Neuronal stem cell (in vitro differentiated cells): ENCODE measurements at regions not wholly inside any gene's neighbourhood (a gene's known extent, or its start where the extent isn't known, plus 50 kb on each side); places are given as distances from the start of the nearest gene placed in this dataset.

Source experiments
- DNase-seq: peaks from one replicate; pipeline ENCODE4 v3.0.0-alpha.2; 2013; ENCODE audit warnings: low spot score
- H2AFZ ChIP-seq: one replicate; pipeline ENCODE4 v1.6.1; 2013; ENCODE audit warnings: mild to moderate bottlenecking, low read length, inconsistent platforms
- H2AK5ac ChIP-seq: 2 replicates; pipeline ENCODE4 v1.6.1; 2013; ENCODE audit warnings: low read depth, mild to moderate bottlenecking, inconsistent platforms, low read length, moderate library complexity, mixed read lengths
- H2BK120ac ChIP-seq: 2 replicates; pipeline ENCODE4 v1.6.1; 2013; ENCODE audit warnings: low read depth, mild to moderate bottlenecking, inconsistent platforms, low read length, moderate library complexity, mixed read lengths
- H2BK12ac ChIP-seq: one replicate; pipeline ENCODE4 v1.6.1; 2013; ENCODE audit warnings: low read length, inconsistent platforms
- H2BK15ac ChIP-seq: 2 replicates; pipeline ENCODE4 v1.6.1; 2013; ENCODE audit warnings: mild to moderate bottlenecking, low read length, inconsistent platforms, mixed read lengths
- H2BK5ac ChIP-seq: one replicate; pipeline ENCODE4 v1.6.1; 2013; ENCODE audit warnings: inconsistent platforms, mild to moderate bottlenecking, low read length, moderate library complexity
- H3K14ac ChIP-seq: one replicate; pipeline ENCODE4 v1.6.1; 2013; ENCODE audit warnings: low read length, inconsistent platforms
- H3K18ac ChIP-seq: 2 replicates; pipeline ENCODE4 v1.6.1; 2013; ENCODE audit warnings: low read length, inconsistent platforms
- H3K23ac ChIP-seq: 2 replicates; pipeline ENCODE4 v1.6.1; 2013; ENCODE audit warnings: low read depth, mild to moderate bottlenecking, mixed read lengths, low read length, inconsistent platforms; ENCODE audit not compliant: poor library complexity
- H3K27ac ChIP-seq: replicated peaks from 3 replicates; pipeline ENCODE4 v1.5.1; 2013; ENCODE audit warnings: low read length, inconsistent platforms
- H3K27me3 ChIP-seq, 3 experiments: 2 replicates each; pipeline ENCODE4 v1.6.1; 2013; ENCODE audit warnings: low read length in 3 of 3, mild to moderate bottlenecking in 2 of 3, inconsistent platforms in 1 of 3, low read depth in 1 of 3, mixed read lengths in 1 of 3, moderate library complexity in 1 of 3; ENCODE audit not compliant: control insufficient read depth in 3 of 3, insufficient read depth in 3 of 3
- H3K36me3 ChIP-seq, 2 donors: replicated peaks in 1 of 2; 2 replicates each; pipeline ENCODE4 v1.6.1; 2013; ENCODE audit warnings: low read length in 2 of 2; ENCODE audit not compliant: control insufficient read depth in 2 of 2, insufficient read depth in 2 of 2
- H3K4ac ChIP-seq: 2 replicates; pipeline ENCODE4 v1.6.1; 2013; ENCODE audit warnings: inconsistent platforms, mild to moderate bottlenecking, low read length, moderate library complexity
- H3K4me1 ChIP-seq, 2 donors: 1 replicate in 1 of 2; 2 replicates in 1 of 2; pipeline ENCODE4 v1.6.1; 2013; ENCODE audit warnings: low read length in 2 of 2, low read depth in 1 of 2; ENCODE audit not compliant: control insufficient read depth in 2 of 2, insufficient read depth in 1 of 2
- H3K4me2 ChIP-seq: one replicate; pipeline ENCODE4 v1.6.1; 2013; ENCODE audit warnings: mild to moderate bottlenecking, low read length, inconsistent platforms; ENCODE audit not compliant: insufficient read depth, poor library complexity, severe bottlenecking
- H3K4me3 ChIP-seq, 2 donors: 2 replicates each; pipeline ENCODE4 v1.5.1; 2013; ENCODE audit warnings: low read length in 2 of 2, mild to moderate bottlenecking in 2 of 2, inconsistent platforms in 1 of 2, moderate library complexity in 1 of 2
- H3K79me1 ChIP-seq: one replicate; pipeline ENCODE4 v1.6.1; 2013; ENCODE audit warnings: low read depth, mild to moderate bottlenecking, inconsistent platforms, low read length, moderate library complexity
- H3K9ac ChIP-seq: one replicate; pipeline ENCODE4 v1.6.1; 2013; ENCODE audit warnings: mild to moderate bottlenecking, low read depth, low read length, inconsistent platforms; ENCODE audit not compliant: poor library complexity
- H3K9me3 ChIP-seq, 2 donors: replicated peaks in 1 of 2; 2 replicates each; pipeline versions ENCODE3 to v1.6.1; 2013; ENCODE audit warnings: low read length in 2 of 2, mild to moderate bottlenecking in 2 of 2, inconsistent platforms in 1 of 2, low read depth in 1 of 2, mixed read lengths in 1 of 2, moderate library complexity in 1 of 2; ENCODE audit not compliant: control insufficient read depth in 2 of 2, insufficient read depth in 1 of 2
- H4K8ac ChIP-seq: one replicate; pipeline ENCODE4 v1.6.1; 2013; ENCODE audit warnings: low read depth, mild to moderate bottlenecking, inconsistent platforms, low read length, moderate library complexity
- H4K91ac ChIP-seq: one replicate; pipeline ENCODE4 v1.6.1; 2013; ENCODE audit warnings: low read length, low read depth, mild to moderate bottlenecking, inconsistent platforms; ENCODE audit not compliant: poor library complexity
- WGBS, 2 donors: extraction: QIAGEN DNeasy Blood & Tissue Kit; methylation state at CpG; one replicate each; pipeline ENCODE4 v1.1.7; 2013; ENCODE audit warnings: missing lambda C conversion rate in 2 of 2, mixed read lengths in 1 of 2; ENCODE audit not compliant: insufficient read length in 2 of 2, insufficient replicate concordance in 1 of 2; ENCODE audit errors: extremely low coverage in 2 of 2; 5-methylcytosine and 5-hydroxymethylcytosine counted together

DNA sequence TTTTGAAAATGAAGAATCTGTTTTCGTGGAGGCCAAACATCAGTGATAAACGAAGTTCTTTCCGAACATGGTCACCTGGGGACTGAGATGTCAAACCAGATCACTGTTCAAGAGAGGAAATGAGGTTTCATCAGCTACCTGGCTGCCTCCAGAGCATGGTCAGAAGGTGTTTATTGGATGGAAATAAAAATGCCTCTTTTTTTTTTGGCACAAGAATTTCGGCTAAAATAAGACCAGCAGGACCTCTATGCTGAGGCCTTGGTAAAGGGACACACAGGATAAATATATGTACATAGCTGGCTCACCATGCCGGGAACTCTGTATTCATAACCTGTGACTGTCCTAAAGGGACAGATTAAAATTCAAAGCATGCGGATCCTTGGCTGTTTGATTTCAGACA, 135.3 kb downstream of the UTP18 start:
- no CpG with 5 or more reads among the region's 6 CpGs for WGBS, 2 donors
- H3K18ac ChIP-seq, result no peak overlapping the region
- no peak overlapping the region for H4K91ac ChIP-seq
- no peak overlapping the region for H3K27ac ChIP-seq
- H3K9ac ChIP-seq, result no peak overlapping the region
- H2BK5ac ChIP-seq, result no peak overlapping the region
- peaks cover 0 to 10% (median 0%) of the 10 kb centered on the region in 3 experiments for H3K27me3 ChIP-seq
- DNase-seq, result no peak
- no peaks in the 10 kb centered on the region for H3K79me1 ChIP-seq
- H3K4me1 ChIP-seq, result no peaks in the 10 kb centered on the region
- H2BK120ac ChIP-seq, result no peak overlapping the region
- H2AFZ ChIP-seq, result no peak overlapping the region
- no peak overlapping the region for H3K4me3 ChIP-seq
- H3K23ac ChIP-seq, result no peak overlapping the region
- no peaks in the 10 kb centered on the region for H3K36me3 ChIP-seq
- H2AK5ac ChIP-seq, result no peak overlapping the region
- no peak overlapping the region for H2BK15ac ChIP-seq
- H3K4me2 ChIP-seq, result no peak overlapping the region
- no peak overlapping the region for H3K14ac ChIP-seq
- H3K4ac ChIP-seq, result no peak overlapping the region
- H4K8ac ChIP-seq, result no peak overlapping the region
- H2BK12ac ChIP-seq, result no peak overlapping the region
- no peaks in the 10 kb centered on the region for H3K9me3 ChIP-seq

DNA sequence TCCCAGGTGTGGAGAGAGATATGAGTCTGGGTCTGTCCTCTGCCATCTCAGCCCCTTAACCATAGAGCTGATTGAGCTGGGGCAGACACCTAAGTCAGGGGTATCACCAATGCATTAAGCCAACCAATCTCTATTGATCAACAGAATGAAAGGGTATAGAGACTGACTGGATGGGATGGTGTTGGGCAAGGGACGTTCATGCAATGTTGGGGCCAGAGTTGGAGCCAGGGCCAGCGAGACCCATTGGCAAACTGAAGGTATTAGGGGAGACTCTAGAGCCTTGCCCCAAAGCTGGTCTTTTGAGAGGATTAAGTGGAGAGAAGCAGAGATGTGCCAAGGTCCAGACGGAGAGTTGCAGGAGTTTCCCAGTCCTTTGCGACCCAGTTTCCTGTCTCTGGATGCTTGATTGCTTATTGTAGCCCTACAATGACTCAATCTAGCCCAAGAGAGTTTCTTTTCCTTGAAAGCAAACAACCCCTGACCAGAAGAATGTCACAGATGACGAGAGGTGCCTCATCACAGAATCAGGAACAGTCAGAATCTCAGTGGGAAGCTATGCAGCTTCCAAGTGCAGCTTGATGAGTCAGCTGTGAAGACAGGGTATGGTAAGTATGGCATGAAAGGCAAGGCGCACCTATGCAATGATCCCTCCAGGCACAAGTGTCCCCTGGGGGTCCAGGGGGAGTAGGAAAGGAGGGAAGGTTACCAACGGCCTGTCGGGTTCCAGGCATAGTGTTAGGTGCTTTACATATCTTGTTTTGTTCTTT, 137.2 kb downstream of the UTP18 start:
- no peak overlapping the region for H2BK120ac ChIP-seq
- H4K91ac ChIP-seq, result no peak overlapping the region
- H2AFZ ChIP-seq, result no peak overlapping the region
- H3K4me3 ChIP-seq, result no peak overlapping the region
- DNase-seq, result no peak
- no peak overlapping the region for H4K8ac ChIP-seq
- no peak overlapping the region for H2BK12ac ChIP-seq
- no CpG with 5 or more reads among the region's 8 CpGs for WGBS, 2 donors
- H2BK15ac ChIP-seq, result no peak overlapping the region
- no peaks in the 10 kb centered on the region for H3K9me3 ChIP-seq
- H3K27me3 ChIP-seq, result peaks cover 0 to 18% (median 0%) of the 10 kb centered on the region in 3 experiments
- no peak overlapping the region for H3K4me2 ChIP-seq
- no peak overlapping the region for H3K4ac ChIP-seq
- H3K4me1 ChIP-seq, result no peaks in the 10 kb centered on the region
- no peak overlapping the region for H3K27ac ChIP-seq
- H3K23ac ChIP-seq, result no peak overlapping the region
- no peak overlapping the region for H3K14ac ChIP-seq
- no peak overlapping the region for H2BK5ac ChIP-seq
- no peak overlapping the region for H2AK5ac ChIP-seq
- H3K9ac ChIP-seq, result no peak overlapping the region
- no peaks in the 10 kb centered on the region for H3K79me1 ChIP-seq
- no peak overlapping the region for H3K18ac ChIP-seq
- H3K36me3 ChIP-seq, result no peaks in the 10 kb centered on the region

DNA sequence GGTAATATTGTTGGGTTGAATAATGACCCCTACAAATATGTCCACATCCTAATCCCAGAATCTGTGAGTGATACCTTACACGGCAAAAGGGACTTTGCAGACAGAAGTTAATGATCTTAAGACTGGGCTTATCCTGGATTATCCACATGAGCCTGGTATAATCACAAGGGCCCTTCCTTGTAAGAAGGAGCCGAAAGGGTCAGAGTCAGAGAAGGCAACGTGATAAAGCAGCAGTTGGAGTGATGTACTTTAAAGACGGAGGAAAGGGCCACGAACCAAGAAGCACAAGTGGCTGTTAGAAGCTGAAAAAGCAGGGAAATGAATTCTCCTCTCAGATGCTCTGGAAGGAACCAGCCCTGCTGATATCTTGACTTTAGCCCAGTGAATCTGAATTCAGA, 137.8 kb downstream of the UTP18 start:
- Histone ChIP-seq H2BK5ac (no peak overlapping the region), H3K4me3 (no peak overlapping the region)

DNA sequence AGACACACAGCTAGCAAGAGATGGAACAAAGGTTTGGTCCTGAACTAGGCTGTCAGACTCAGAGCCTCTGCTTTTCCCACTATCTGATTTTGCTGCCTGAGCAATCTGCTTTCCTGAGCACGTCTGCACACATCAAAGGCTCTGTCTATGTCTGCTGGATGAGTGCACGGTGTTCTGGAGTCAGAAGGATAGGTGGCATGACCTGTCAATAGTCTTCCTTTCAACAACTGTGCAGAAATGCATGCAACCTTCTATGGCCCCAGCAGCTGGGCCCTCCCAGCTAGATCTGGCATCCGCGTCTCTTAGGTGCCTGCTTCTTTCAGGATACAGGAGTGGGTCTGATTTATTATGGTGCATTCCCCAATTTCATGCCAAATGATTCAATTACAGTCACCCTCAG, 138.3 kb downstream of the UTP18 start:
- no peak overlapping the region for H2AK5ac ChIP-seq
- no peaks in the 10 kb centered on the region for H3K79me1 ChIP-seq
- no peak overlapping the region for H2BK12ac ChIP-seq
- no peak overlapping the region for H3K23ac ChIP-seq
- H3K9ac ChIP-seq, result no peak overlapping the region
- DNase-seq, result no peak
- H3K4me1 ChIP-seq, result peaks cover 0 to 2% of the 10 kb centered on the region in 2 donors
- no peak overlapping the region for H4K8ac ChIP-seq
- H3K9me3 ChIP-seq, result no peaks in the 10 kb centered on the region
- no peak overlapping the region for H3K14ac ChIP-seq
- no peak overlapping the region for H3K4me2 ChIP-seq
- no peak overlapping the region for H2BK5ac ChIP-seq
- no peak overlapping the region for H3K4me3 ChIP-seq
- no CpG with 5 or more reads among the region's 4 CpGs for WGBS, 2 donors
- no peak overlapping the region for H3K4ac ChIP-seq
- H3K27ac ChIP-seq, result no peak overlapping the region
- no peak overlapping the region for H4K91ac ChIP-seq
- no peak overlapping the region for H2BK15ac ChIP-seq
- no peak overlapping the region for H2AFZ ChIP-seq
- no peaks in the 10 kb centered on the region for H3K36me3 ChIP-seq
- H3K18ac ChIP-seq, result no peak overlapping the region
- H2BK120ac ChIP-seq, result no peak overlapping the region
- H3K27me3 ChIP-seq, result peaks cover 0 to 18% (median 0%) of the 10 kb centered on the region in 3 experiments

More for the DNA sequence above, 137.8 kb downstream of the UTP18 start:
- Histone ChIP-seq H3K27me3 (peaks cover 0 to 18% (median 0%) of the 10 kb centered on the region in 3 experiments), H2AFZ (no peak overlapping the region), H3K14ac (no peak overlapping the region), H3K18ac (no peak overlapping the region), H3K4me1 (no peaks in the 10 kb centered on the region), H2AK5ac (no peak overlapping the region), H2BK12ac (no peak overlapping the region), H3K79me1 (no peaks in the 10 kb centered on the region), H4K91ac (no peak overlapping the region), H3K27ac (no peak overlapping the region), H3K9me3 (no peaks in the 10 kb centered on the region), H4K8ac (no peak overlapping the region), H3K4me2 (no peak overlapping the region), H2BK120ac (no peak overlapping the region), H3K23ac (no peak overlapping the region), H3K36me3 (no peaks in the 10 kb centered on the region), H3K4ac (no peak overlapping the region), H3K9ac (no peak overlapping the region), H2BK15ac (no peak overlapping the region)
- no peak for DNase-seq
- WGBS, 2 donors, result no CpG with 5 or more reads among the region's 5 CpGs
